ENCODE measurements at regions not wholly inside any gene's neighbourhood (a gene's known extent, or its start where the extent isn't known, plus 50 kb on each side); places are given as distances from the start of the nearest gene placed in this dataset.

DNA sequence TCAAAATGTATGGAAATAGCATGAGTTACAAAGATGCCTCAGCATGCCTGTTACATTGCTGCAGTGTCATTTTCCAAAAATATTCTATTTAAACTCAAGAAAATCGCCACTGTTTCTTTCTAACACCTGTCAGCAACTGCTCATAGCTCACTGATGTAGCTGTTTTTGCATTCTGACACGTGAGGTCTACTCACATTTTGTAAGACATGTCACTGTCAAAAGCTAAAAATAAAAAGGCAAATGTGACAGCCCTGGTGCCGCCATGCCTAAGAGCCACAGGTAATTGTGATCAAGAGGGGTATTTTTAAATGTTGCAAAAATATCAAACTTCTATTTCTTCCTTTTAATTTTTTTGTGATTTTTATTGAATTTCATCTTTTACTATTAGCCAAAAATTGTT lies 556.2 kb upstream of the TMPRSS15 start:
- ChIA-PET CTCF (no interaction called here), POLR2A (no interaction called here)
- TF ChIP-seq SIN3A (IDR thresholded peaks at IDR 0.05; ENCODE audit: borderline replicate concordance, insufficient read depth, low read depth, low read length) (no peak), POLR2AphosphoS5 (IDR thresholded peaks at IDR 0.05; ENCODE audit: low read depth, low read length) (no peak), TCF7L2 (IDR thresholded peaks at IDR 0.05; ENCODE audit: low read depth, low read length) (no peak)
- TF ChIP-seq, protein P1, sequence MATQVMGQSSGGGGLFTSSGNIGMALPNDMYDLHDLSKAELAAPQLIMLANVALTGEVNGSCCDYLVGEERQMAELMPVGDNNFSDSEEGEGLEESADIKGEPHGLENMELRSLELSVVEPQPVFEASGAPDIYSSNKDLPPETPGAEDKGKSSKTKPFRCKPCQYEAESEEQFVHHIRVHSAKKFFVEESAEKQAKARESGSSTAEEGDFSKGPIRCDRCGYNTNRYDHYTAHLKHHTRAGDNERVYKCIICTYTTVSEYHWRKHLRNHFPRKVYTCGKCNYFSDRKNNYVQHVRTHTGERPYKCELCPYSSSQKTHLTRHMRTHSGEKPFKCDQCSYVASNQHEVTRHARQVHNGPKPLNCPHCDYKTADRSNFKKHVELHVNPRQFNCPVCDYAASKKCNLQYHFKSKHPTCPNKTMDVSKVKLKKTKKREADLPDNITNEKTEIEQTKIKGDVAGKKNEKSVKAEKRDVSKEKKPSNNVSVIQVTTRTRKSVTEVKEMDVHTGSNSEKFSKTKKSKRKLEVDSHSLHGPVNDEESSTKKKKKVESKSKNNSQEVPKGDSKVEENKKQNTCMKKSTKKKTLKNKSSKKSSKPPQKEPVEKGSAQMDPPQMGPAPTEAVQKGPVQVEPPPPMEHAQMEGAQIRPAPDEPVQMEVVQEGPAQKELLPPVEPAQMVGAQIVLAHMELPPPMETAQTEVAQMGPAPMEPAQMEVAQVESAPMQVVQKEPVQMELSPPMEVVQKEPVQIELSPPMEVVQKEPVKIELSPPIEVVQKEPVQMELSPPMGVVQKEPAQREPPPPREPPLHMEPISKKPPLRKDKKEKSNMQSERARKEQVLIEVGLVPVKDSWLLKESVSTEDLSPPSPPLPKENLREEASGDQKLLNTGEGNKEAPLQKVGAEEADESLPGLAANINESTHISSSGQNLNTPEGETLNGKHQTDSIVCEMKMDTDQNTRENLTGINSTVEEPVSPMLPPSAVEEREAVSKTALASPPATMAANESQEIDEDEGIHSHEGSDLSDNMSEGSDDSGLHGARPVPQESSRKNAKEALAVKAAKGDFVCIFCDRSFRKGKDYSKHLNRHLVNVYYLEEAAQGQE (IDR thresholded peaks at IDR 0.05; ENCODE audit: insufficient read depth in 1 of 2, low read depth in 2 of 2, low read length in 1 of 2) = no peak
- TF ChIP-seq, protein P2, sequence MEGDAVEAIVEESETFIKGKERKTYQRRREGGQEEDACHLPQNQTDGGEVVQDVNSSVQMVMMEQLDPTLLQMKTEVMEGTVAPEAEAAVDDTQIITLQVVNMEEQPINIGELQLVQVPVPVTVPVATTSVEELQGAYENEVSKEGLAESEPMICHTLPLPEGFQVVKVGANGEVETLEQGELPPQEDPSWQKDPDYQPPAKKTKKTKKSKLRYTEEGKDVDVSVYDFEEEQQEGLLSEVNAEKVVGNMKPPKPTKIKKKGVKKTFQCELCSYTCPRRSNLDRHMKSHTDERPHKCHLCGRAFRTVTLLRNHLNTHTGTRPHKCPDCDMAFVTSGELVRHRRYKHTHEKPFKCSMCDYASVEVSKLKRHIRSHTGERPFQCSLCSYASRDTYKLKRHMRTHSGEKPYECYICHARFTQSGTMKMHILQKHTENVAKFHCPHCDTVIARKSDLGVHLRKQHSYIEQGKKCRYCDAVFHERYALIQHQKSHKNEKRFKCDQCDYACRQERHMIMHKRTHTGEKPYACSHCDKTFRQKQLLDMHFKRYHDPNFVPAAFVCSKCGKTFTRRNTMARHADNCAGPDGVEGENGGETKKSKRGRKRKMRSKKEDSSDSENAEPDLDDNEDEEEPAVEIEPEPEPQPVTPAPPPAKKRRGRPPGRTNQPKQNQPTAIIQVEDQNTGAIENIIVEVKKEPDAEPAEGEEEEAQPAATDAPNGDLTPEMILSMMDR (IDR thresholded peaks at IDR 0.05) = no peak
- in situ Hi-C loops (cut with HindIII; ENCODE audit: low pct_unique_long_range_greater_than_20kb, low sequenced_read_pairs) = no loop called here
- intact Hi-C loops (cut with micrococcal nuclease; ENCODE audit: unreplicated experiment) = no loop called here
- DNase-seq (ENCODE audit: low read depth, low spot score) (no peak), ATAC-seq (no peak)
- no TSS peak for BruUV-seq (replicated peaks)
- Histone ChIP-seq H3K9me3 (ENCODE audit: control insufficient read depth, insufficient read depth, low read depth, low read length) (no peaks in the 10 kb centered on the region), H3K36me3 (ENCODE audit: control insufficient read depth, insufficient read depth, low read length) (no peaks in the 10 kb centered on the region), H3K4me3 (ENCODE audit: low read depth in 2 of 2, low read length in 2 of 2) (no peak overlapping the region), H3K27me3 (ENCODE audit: control insufficient read depth, insufficient read depth, low read length) (no peaks in the 10 kb centered on the region), H3K27ac (ENCODE audit: low read length) (no peak overlapping the region), H3K4me1 (ENCODE audit: control insufficient read depth, insufficient read depth, low read length) (no peaks in the 10 kb centered on the region)

DNA sequence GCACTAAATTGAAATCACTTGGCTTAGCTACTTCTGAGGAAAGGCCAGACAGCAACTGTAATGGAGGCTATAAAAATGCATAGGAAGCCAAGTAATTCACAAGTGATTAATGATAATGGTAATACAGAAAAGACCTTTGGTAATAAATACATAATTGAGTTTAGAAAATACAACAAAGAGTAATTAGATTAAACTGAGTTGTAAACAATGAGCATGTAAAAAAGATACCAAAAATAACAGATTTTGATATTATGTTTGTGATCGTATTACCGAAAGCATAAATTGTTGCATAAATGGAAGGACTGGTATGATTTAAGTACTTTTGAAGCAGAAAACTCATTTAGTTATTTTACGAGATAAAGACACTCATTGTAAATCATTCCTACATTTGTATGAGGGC lies 556.7 kb upstream of the TMPRSS15 start:
- Histone ChIP-seq H3K4me1 (ENCODE audit: control insufficient read depth, insufficient read depth, low read length) (no peaks in the 10 kb centered on the region), H3K9me3 (ENCODE audit: control insufficient read depth, insufficient read depth, low read depth, low read length) (no peaks in the 10 kb centered on the region), H3K4me3 (ENCODE audit: low read depth in 2 of 2, low read length in 2 of 2) (no peak overlapping the region), H3K27me3 (ENCODE audit: control insufficient read depth, insufficient read depth, low read length) (no peaks in the 10 kb centered on the region), H3K27ac (ENCODE audit: low read length) (no peak overlapping the region), H3K36me3 (ENCODE audit: control insufficient read depth, insufficient read depth, low read length) (no peaks in the 10 kb centered on the region)
- no peak for DNase-seq (ENCODE audit: low read depth, low spot score)
- no peak for ATAC-seq
- POLR2A ChIA-PET = no interaction called here
- intact Hi-C loops (cut with micrococcal nuclease; ENCODE audit: unreplicated experiment) (no loop called here), in situ Hi-C loops (cut with HindIII; ENCODE audit: low pct_unique_long_range_greater_than_20kb, low sequenced_read_pairs) (no loop called here)
- CTCF ChIA-PET = no interaction called here
- TF ChIP-seq TCF7L2 (IDR thresholded peaks at IDR 0.05; ENCODE audit: low read depth, low read length) (no peak), POLR2AphosphoS5 (IDR thresholded peaks at IDR 0.05; ENCODE audit: low read depth, low read length) (no peak), SIN3A (IDR thresholded peaks at IDR 0.05; ENCODE audit: borderline replicate concordance, insufficient read depth, low read depth, low read length) (no peak)
- TF ChIP-seq, protein P1 (IDR thresholded peaks at IDR 0.05; ENCODE audit: insufficient read depth in 1 of 2, low read depth in 2 of 2, low read length in 1 of 2) = no peak
- TF ChIP-seq, protein P2 (IDR thresholded peaks at IDR 0.05) = no peak
- BruUV-seq (replicated peaks) = no TSS peak
